Liver (tissue), 8 donors: ENCODE measurements at regions not wholly inside any gene's neighbourhood (a gene's known extent, or its start where the extent isn't known, plus 50 kb on each side); places are given as distances from the start of the nearest gene placed in this dataset.

Experiments used
- DNase-seq: peaks from one replicate; pipeline ENCODE4 v3.0.0-alpha.2; 2017; ENCODE audit warnings: low spot score
- H3K27ac ChIP-seq, 2 donors: one replicate each; pipeline ENCODE4 v1.7.0; 2013; ENCODE audit warnings: inconsistent platforms in 2 of 2, low read length in 2 of 2, control low read depth in 1 of 2, low read depth in 1 of 2, mild to moderate bottlenecking in 1 of 2
- H3K27me3 ChIP-seq, 4 donors: one replicate each; pipeline versions ENCODE4 v1.6.1 to v1.7.0; 2013; ENCODE audit warnings: low read length in 3 of 4, inconsistent platforms in 1 of 4, mild to moderate bottlenecking in 1 of 4, moderate library complexity in 1 of 4; ENCODE audit not compliant: control insufficient read depth in 4 of 4, insufficient read depth in 4 of 4
- H3K36me3 ChIP-seq, 4 donors: one replicate each; pipeline versions ENCODE4 v1.6.1 to v1.7.0; 2013; ENCODE audit warnings: low read length in 3 of 4, mild to moderate bottlenecking in 3 of 4, low read depth in 1 of 4, moderate library complexity in 1 of 4; ENCODE audit not compliant: control insufficient read depth in 4 of 4, insufficient read depth in 3 of 4
- H3K4me1 ChIP-seq, 4 donors: one replicate each; pipeline versions ENCODE4 v1.6.1 to v1.7.0; 2013; ENCODE audit warnings: low read length in 3 of 4, mild to moderate bottlenecking in 3 of 4, moderate library complexity in 1 of 4; ENCODE audit not compliant: control insufficient read depth in 4 of 4, insufficient read depth in 4 of 4
- H3K4me3 ChIP-seq, 3 donors: one replicate each; pipeline versions ENCODE4 v1.6.1 to v1.7.0; 2013; ENCODE audit warnings: low read length in 3 of 3, control low read depth in 1 of 3, low read depth in 1 of 3, mild to moderate bottlenecking in 1 of 3
- H3K9ac ChIP-seq, 2 donors: one replicate each; pipeline ENCODE4 v1.7.0; 2013; ENCODE audit warnings: low read length in 2 of 2, mild to moderate bottlenecking in 2 of 2, moderate library complexity in 2 of 2, control low read depth in 1 of 2, low read depth in 1 of 2
- H3K9me3 ChIP-seq, 4 donors: one replicate each; pipeline versions ENCODE4 v1.6.1 to v1.7.0; 2013; ENCODE audit warnings: low read length in 3 of 4; ENCODE audit not compliant: control insufficient read depth in 4 of 4
- EGR1 ChIP-seq, 2 donors: IDR thresholded peaks; 2 replicates each; pipeline ENCODE4 v1.6.1; 2016 to 2018; ENCODE audit warnings: antibody characterized with exemption in 2 of 2, low read depth in 2 of 2
- FOXA1 ChIP-seq: IDR thresholded peaks from 2 replicates; pipeline ENCODE4 v1.6.1; 2016; ENCODE audit warnings: antibody characterized with exemption
- FOXA2 ChIP-seq: IDR thresholded peaks from 2 replicates; pipeline ENCODE4 v1.6.1; 2016; ENCODE audit warnings: antibody characterized with exemption
- HNF4A ChIP-seq, 2 donors: conservative IDR thresholded peaks; 2 replicates each; pipeline ENCODE4 v1.6.1; 2016; ENCODE audit warnings: antibody characterized with exemption in 2 of 2, mild to moderate bottlenecking in 2 of 2
- HNF4G ChIP-seq: IDR thresholded peaks from 2 replicates; pipeline ENCODE4 v1.6.1; 2016; ENCODE audit warnings: antibody characterized with exemption
- RAD21 ChIP-seq, 2 donors: IDR thresholded peaks; 2 replicates each; pipeline ENCODE4 v1.6.1; 2016; ENCODE audit warnings: antibody characterized with exemption in 2 of 2, mild to moderate bottlenecking in 2 of 2
- RXRA ChIP-seq, 2 donors: IDR thresholded peaks; 2 replicates each; pipeline ENCODE4 v1.6.1; 2017 to 2018; ENCODE audit warnings: antibody characterized with exemption in 2 of 2, mild to moderate bottlenecking in 1 of 2
- SP1 ChIP-seq: IDR thresholded peaks from 2 replicates; pipeline ENCODE4 v1.6.1; 2018; ENCODE audit warnings: antibody characterized with exemption, mild to moderate bottlenecking
- TAF1 ChIP-seq: conservative IDR thresholded peaks from 2 replicates; pipeline ENCODE4 v1.6.1; 2016; ENCODE audit warnings: antibody characterized with exemption, mild to moderate bottlenecking
- WGBS: extraction: QIAGEN DNeasy Blood & Tissue Kit; methylation state at CpG from one replicate; pipeline ENCODE4 v1.1.7; 2013; 5-methylcytosine and 5-hydroxymethylcytosine counted together
- TF ChIP-seq, protein P1 (sequence below): IDR thresholded peaks from 2 replicates; pipeline ENCODE4 v1.6.1; 2016; ENCODE audit warnings: antibody characterized with exemption
- TF ChIP-seq, protein P2 (sequence below): fragments of 150-350 bp; IDR thresholded peaks from 2 replicates; pipeline ENCODE4 v1.5.1; 2017; ENCODE audit warnings: improper control_type of control experiment, low read depth, low read length; ENCODE audit not compliant: missing input control
- TF ChIP-seq, protein P3 (sequence below): IDR thresholded peaks from 2 replicates; pipeline ENCODE4 v1.6.1; 2016; ENCODE audit warnings: antibody characterized with exemption
- TF ChIP-seq, protein P4 (sequence below): IDR thresholded peaks from 2 replicates; pipeline ENCODE4 v1.6.1; 2016; ENCODE audit warnings: antibody characterized with exemption, mild to moderate bottlenecking
- donor health status: healthy.
- donor health status: healthy.
- donor health status: healthy.
- donor health status: healthy.
- donor health status: healthy.

DNA sequence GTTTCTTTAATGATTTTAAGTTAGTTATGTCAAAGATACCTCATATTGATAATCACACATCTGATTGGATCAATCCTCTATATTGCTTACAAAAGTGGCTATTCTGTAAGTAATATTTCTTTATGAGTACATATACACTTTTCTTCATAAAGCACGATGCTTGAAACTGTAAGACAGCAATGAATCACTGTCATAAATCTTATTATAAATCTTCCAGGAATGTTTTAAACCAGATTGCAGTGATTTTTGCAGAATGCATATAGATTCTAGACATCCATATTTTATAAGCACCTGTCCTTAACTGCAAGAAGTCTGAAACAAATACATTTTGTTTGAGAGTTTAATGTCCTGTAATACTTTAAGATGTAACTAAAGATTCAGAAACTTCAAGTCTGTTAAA is 367.0 kb upstream of the FANCL start:
- Histone ChIP-seq H3K27me3 (no peaks in the 10 kb centered on the region), H3K9me3 (no peaks in the 10 kb centered on the region), H3K27ac (no peak overlapping the region), H3K4me3 (no peak overlapping the region), H3K36me3 (no peaks in the 10 kb centered on the region), H3K4me1 (no peaks in the 10 kb centered on the region), H3K9ac (no peak overlapping the region)
- TF ChIP-seq, protein P1, sequence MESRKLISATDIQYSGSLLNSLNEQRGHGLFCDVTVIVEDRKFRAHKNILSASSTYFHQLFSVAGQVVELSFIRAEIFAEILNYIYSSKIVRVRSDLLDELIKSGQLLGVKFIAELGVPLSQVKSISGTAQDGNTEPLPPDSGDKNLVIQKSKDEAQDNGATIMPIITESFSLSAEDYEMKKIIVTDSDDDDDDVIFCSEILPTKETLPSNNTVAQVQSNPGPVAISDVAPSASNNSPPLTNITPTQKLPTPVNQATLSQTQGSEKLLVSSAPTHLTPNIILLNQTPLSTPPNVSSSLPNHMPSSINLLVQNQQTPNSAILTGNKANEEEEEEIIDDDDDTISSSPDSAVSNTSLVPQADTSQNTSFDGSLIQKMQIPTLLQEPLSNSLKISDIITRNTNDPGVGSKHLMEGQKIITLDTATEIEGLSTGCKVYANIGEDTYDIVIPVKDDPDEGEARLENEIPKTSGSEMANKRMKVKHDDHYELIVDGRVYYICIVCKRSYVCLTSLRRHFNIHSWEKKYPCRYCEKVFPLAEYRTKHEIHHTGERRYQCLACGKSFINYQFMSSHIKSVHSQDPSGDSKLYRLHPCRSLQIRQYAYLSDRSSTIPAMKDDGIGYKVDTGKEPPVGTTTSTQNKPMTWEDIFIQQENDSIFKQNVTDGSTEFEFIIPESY: no peak
- TF ChIP-seq EGR1 (IDR thresholded peaks at IDR 0.05; ENCODE audit: low read depth in 2 of 2): no peak
- TF ChIP-seq SP1: no peak
- TF ChIP-seq RXRA (IDR thresholded peaks at IDR 0.05): no peak
- no peak for TF ChIP-seq HNF4A (conservative IDR thresholded peaks at IDR 0.05)
- TF ChIP-seq, protein P2, sequence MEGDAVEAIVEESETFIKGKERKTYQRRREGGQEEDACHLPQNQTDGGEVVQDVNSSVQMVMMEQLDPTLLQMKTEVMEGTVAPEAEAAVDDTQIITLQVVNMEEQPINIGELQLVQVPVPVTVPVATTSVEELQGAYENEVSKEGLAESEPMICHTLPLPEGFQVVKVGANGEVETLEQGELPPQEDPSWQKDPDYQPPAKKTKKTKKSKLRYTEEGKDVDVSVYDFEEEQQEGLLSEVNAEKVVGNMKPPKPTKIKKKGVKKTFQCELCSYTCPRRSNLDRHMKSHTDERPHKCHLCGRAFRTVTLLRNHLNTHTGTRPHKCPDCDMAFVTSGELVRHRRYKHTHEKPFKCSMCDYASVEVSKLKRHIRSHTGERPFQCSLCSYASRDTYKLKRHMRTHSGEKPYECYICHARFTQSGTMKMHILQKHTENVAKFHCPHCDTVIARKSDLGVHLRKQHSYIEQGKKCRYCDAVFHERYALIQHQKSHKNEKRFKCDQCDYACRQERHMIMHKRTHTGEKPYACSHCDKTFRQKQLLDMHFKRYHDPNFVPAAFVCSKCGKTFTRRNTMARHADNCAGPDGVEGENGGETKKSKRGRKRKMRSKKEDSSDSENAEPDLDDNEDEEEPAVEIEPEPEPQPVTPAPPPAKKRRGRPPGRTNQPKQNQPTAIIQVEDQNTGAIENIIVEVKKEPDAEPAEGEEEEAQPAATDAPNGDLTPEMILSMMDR: no peak
- no peak for TF ChIP-seq TAF1
- TF ChIP-seq FOXA2: no peak
- TF ChIP-seq, protein P3, sequence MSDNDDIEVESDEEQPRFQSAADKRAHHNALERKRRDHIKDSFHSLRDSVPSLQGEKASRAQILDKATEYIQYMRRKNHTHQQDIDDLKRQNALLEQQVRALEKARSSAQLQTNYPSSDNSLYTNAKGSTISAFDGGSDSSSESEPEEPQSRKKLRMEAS: no peak
- TF ChIP-seq FOXA1: no peak
- TF ChIP-seq, protein P4, sequence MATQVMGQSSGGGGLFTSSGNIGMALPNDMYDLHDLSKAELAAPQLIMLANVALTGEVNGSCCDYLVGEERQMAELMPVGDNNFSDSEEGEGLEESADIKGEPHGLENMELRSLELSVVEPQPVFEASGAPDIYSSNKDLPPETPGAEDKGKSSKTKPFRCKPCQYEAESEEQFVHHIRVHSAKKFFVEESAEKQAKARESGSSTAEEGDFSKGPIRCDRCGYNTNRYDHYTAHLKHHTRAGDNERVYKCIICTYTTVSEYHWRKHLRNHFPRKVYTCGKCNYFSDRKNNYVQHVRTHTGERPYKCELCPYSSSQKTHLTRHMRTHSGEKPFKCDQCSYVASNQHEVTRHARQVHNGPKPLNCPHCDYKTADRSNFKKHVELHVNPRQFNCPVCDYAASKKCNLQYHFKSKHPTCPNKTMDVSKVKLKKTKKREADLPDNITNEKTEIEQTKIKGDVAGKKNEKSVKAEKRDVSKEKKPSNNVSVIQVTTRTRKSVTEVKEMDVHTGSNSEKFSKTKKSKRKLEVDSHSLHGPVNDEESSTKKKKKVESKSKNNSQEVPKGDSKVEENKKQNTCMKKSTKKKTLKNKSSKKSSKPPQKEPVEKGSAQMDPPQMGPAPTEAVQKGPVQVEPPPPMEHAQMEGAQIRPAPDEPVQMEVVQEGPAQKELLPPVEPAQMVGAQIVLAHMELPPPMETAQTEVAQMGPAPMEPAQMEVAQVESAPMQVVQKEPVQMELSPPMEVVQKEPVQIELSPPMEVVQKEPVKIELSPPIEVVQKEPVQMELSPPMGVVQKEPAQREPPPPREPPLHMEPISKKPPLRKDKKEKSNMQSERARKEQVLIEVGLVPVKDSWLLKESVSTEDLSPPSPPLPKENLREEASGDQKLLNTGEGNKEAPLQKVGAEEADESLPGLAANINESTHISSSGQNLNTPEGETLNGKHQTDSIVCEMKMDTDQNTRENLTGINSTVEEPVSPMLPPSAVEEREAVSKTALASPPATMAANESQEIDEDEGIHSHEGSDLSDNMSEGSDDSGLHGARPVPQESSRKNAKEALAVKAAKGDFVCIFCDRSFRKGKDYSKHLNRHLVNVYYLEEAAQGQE: no peak
- no peak for TF ChIP-seq HNF4G
- DNase-seq: no peak
- 81% methylated on average over 1 of the region's 1 CpG for WGBS

DNA sequence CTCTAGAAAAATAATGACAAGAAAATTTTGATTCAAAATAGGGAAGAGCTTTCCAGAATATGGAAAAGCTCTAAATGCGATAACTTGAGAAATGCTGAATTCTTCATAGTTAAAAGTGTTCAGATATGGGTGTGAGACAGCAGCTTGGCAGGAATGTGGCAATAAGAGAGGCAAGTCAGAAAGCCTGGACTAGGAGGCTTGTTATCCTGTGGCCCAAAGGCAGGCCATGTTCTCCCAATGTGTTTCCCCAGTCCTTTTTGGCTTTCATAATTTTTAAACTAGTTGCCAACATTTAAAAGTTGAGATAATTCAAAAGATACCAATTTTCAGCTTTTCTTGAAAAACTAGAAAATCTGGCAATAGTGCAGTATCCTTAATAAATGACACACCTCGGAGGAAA is 366.3 kb upstream of the FANCL start:
- DNase-seq: no peak
- H3K9ac ChIP-seq: no peak overlapping the region
- H3K4me3 ChIP-seq: no peak overlapping the region
- no peaks in the 10 kb centered on the region for H3K4me1 ChIP-seq
- TF ChIP-seq EGR1 (IDR thresholded peaks at IDR 0.05; ENCODE audit: low read depth in 2 of 2) (no peak), TAF1 (no peak), RAD21 (IDR thresholded peaks at IDR 0.05) (no peak), HNF4A (conservative IDR thresholded peaks at IDR 0.05) (no peak), FOXA2 (no peak)
- TF ChIP-seq, protein P2: no peak
- WGBS: 88% methylated on average over 2 of the region's 2 CpGs
- H3K9me3 ChIP-seq: no peaks in the 10 kb centered on the region
- H3K36me3 ChIP-seq: no peaks in the 10 kb centered on the region
- H3K27me3 ChIP-seq: no peaks in the 10 kb centered on the region
- no peak overlapping the region for H3K27ac ChIP-seq
